A673 (cell line): ENCODE measurements at regions not wholly inside any gene's neighbourhood (a gene's known extent, or its start where the extent isn't known, plus 50 kb on each side); places are given as distances from the start of the nearest gene placed in this dataset.

Source experiments
- BruUV-seq: library from RNA; stranded (reverse); fragments of 400-500 nt; replicated peaks from 2 replicates; lab custom pipeline; 2021; lab: Mats Ljungman, UMichigan
- CTCF ChIA-PET: fragments of 300-600 bp; sonication (Branson Sonifier 250); formaldehyde crosslinking; loops from one replicate; lab custom pipeline; 2022; ENCODE audit warnings: antibody characterized with exemption; lab: Charles Lee
- POLR2A ChIA-PET: fragments of 300-600 bp; sonication (Branson Sonifier 250); formaldehyde crosslinking; loops from one replicate; lab custom pipeline; 2022; ENCODE audit warnings: antibody characterized with exemption; ENCODE audit not compliant: low non-redundant PET; lab: Charles Lee
- DNase-seq: peaks from one replicate; pipeline ENCODE4 v3.0.0-alpha.2; 2015; ENCODE audit warnings: low spot score
- H3K27ac ChIP-seq: fragments of 200-600 bp; sonication (generic); 2 replicates; pipeline ENCODE4 v1.5.1; 2016; ENCODE audit warnings: mixed run types, low read depth, mild to moderate bottlenecking, mixed read lengths, antibody characterized with exemption, low read length; ENCODE audit not compliant: poor library complexity, severe bottlenecking
- H3K27me3 ChIP-seq: fragments of 200-600 bp; sonication (generic); replicated peaks from 2 replicates; pipeline ENCODE4 v1.6.1; 2017; ENCODE audit warnings: mixed run types, low read depth, mild to moderate bottlenecking, mixed read lengths, antibody characterized with exemption, low read length; ENCODE audit not compliant: insufficient read depth, poor library complexity
- H3K36me3 ChIP-seq: fragments of 200-600 bp; sonication (generic); 2 replicates; pipeline ENCODE4 v1.6.1; 2016; ENCODE audit warnings: mixed run types, mild to moderate bottlenecking, mixed read lengths, antibody characterized with exemption, low read length; ENCODE audit not compliant: insufficient read depth, poor library complexity, severe bottlenecking
- H3K4me1 ChIP-seq: fragments of 200-600 bp; sonication (generic); 2 replicates; pipeline ENCODE4 v1.6.1; 2017; ENCODE audit warnings: mixed run types, mild to moderate bottlenecking, mixed read lengths, antibody characterized with exemption, low read length; ENCODE audit not compliant: insufficient read depth, poor library complexity, severe bottlenecking
- H3K4me3 ChIP-seq: fragments of 200-600 bp; sonication (generic); 2 replicates; pipeline ENCODE4 v1.5.1; 2016; ENCODE audit warnings: low read depth, mixed run types, mild to moderate bottlenecking, mixed read lengths, low read length; ENCODE audit not compliant: poor library complexity, severe bottlenecking
- H3K9me3 ChIP-seq: fragments of 200-600 bp; sonication (generic); 2 replicates; pipeline ENCODE4 v1.6.1; 2016; ENCODE audit warnings: mixed run types, low read depth, mild to moderate bottlenecking, mixed read lengths, antibody characterized with exemption, low read length; ENCODE audit not compliant: poor library complexity, severe bottlenecking
- CTCF ChIP-seq: fragments of 300-800, 200-600 bp; sonication (generic); conservative IDR thresholded peaks from 2 replicates; pipeline ENCODE4 v1.5.1; 2017; ENCODE audit warnings: low read depth, mild to moderate bottlenecking, antibody characterized with exemption, low read length, moderate library complexity, mixed read lengths
- EZH2 ChIP-seq: fragments of 200-600 bp; sonication (generic); IDR thresholded peaks from 2 replicates; pipeline ENCODE4 v1.6.1; 2017; ENCODE audit warnings: borderline replicate concordance, low read depth, mild to moderate bottlenecking, mixed read lengths, antibody characterized with exemption, low read length; ENCODE audit not compliant: poor library complexity, severe bottlenecking
- intact Hi-C: fragments of 100-400 bp; cut with micrococcal nuclease; formaldehyde crosslinking; loops from one replicate; pipeline ENCODE4 v1.10.0; 2022; ENCODE audit not compliant: unreplicated experiment

GRCh38 chr13:105703843-105704242 lies 831.6 kb downstream of the EFNB2 start:
- ChIA-PET CTCF (no interaction called here), POLR2A (no interaction called here)
- intact Hi-C loops = no loop called here
- BruUV-seq = no TSS peak
- H3K4me1 ChIP-seq = no peaks in the 10 kb centered on the region
- no peak overlapping the region for H3K27ac ChIP-seq
- no peaks in the 10 kb centered on the region for H3K36me3 ChIP-seq
- TF ChIP-seq CTCF (no peak), EZH2 (no peak)
- no peaks in the 10 kb centered on the region for H3K9me3 ChIP-seq
- H3K27me3 ChIP-seq = no peaks in the 10 kb centered on the region
- no peak overlapping the region for H3K4me3 ChIP-seq
- no peak for DNase-seq

GRCh38 chr13:105702441-105702840 lies 833.0 kb downstream of the EFNB2 start:
- no peak overlapping the region for H3K27ac ChIP-seq
- H3K9me3 ChIP-seq = no peaks in the 10 kb centered on the region
- H3K4me1 ChIP-seq = no peaks in the 10 kb centered on the region
- BruUV-seq = no TSS peak
- no peak overlapping the region for H3K4me3 ChIP-seq
- DNase-seq = no peak
- intact Hi-C loops = no loop called here
- H3K36me3 ChIP-seq = no peaks in the 10 kb centered on the region
- TF ChIP-seq CTCF = no peak
- ChIA-PET CTCF (no interaction called here), POLR2A (no interaction called here)
- no peaks in the 10 kb centered on the region for H3K27me3 ChIP-seq

- H3K9me3 ChIP-seq = no peaks in the 10 kb centered on the region
- H3K4me3 ChIP-seq = no peak overlapping the region
- no TSS peak for BruUV-seq
- ChIA-PET POLR2A (no interaction called here), CTCF (no interaction called here)
- intact Hi-C loops = no loop called here
- TF ChIP-seq EZH2 = no peak
- no peak for TF ChIP-seq CTCF
- no peak overlapping the region for H3K27ac ChIP-seq
- no peaks in the 10 kb centered on the region for H3K4me1 ChIP-seq
- no peaks in the 10 kb centered on the region for H3K27me3 ChIP-seq
- DNase-seq = no peak
- H3K36me3 ChIP-seq = no peaks in the 10 kb centered on the region
Observed at GRCh38 chr13:105692769-105693168, 842.7 kb downstream of the EFNB2 start.
